GM12892 (cell line): ENCODE measurements at regions not wholly inside any gene's neighbourhood (a gene's known extent, or its start where the extent isn't known, plus 50 kb on each side); places are given as distances from the start of the nearest gene placed in this dataset.

Source experiments
- POLR2A ChIP-seq: IDR thresholded peaks from 2 replicates; pipeline ENCODE4 v1.6.1; 2011; ENCODE audit warnings: low read depth, low read length, control low read depth
- POLR2AphosphoS5 ChIP-seq: IDR thresholded peaks from 2 replicates; pipeline ENCODE4 v1.6.1; 2011; ENCODE audit warnings: low read depth, low read length, control low read depth
- TAF1 ChIP-seq: IDR thresholded peaks from 2 replicates; pipeline ENCODE4 v1.6.1; 2011; ENCODE audit warnings: low read depth, mild to moderate bottlenecking, control low read depth, low read length, borderline replicate concordance

DNA sequence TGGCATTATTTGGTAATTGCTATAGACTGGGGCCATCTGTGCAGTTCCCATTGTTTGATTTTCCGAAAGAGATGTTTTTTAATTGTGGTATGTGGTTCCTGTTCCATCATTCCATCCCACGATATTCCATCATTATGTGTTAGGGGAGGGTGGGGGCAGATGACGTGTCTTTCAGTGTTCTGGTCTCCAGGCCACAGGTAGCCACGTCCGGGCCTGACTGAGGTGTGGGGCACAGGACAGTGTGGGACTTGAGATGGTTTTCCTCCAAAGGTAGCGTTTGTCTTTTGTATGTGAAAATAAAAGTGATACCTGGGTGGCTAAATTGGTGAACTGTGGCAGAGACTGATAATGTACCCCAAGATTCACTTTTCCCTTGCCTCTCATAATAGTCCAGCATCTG is 192.2 kb upstream of the HAAO start:
- TF ChIP-seq TAF1 (no peak), POLR2AphosphoS5 (no peak), POLR2A (no peak)
